22Rv1 (cell line): ENCODE measurements at regions not wholly inside any gene's neighbourhood (a gene's known extent, or its start where the extent isn't known, plus 50 kb on each side); places are given as distances from the start of the nearest gene placed in this dataset.

Experiments
- H3K27ac ChIP-seq: fragments of 450-650 bp; 2 replicates; pipeline ENCODE4 v1.5.1; 2017
- CTCF ChIP-seq: fragments of 450-650 bp; IDR thresholded peaks from 2 replicates; pipeline ENCODE4 v1.5.1; 2017; ENCODE audit warnings: mild to moderate bottlenecking
- ZFX ChIP-seq: fragments of 450-650 bp; IDR thresholded peaks from 2 replicates; pipeline ENCODE4 v1.6.1; 2017; ENCODE audit warnings: antibody characterized with exemption, borderline replicate concordance

- TF ChIP-seq CTCF (no peak), ZFX (no peak)
- H3K27ac ChIP-seq = no peak overlapping the region
Measured at GRCh38 chr12:45536284-45536683, 193.2 kb upstream of the ARID2 start.

GRCh38 chr12:45540661-45541341, 188.7 kb upstream of the ARID2 start:
- H3K27ac ChIP-seq = no peak overlapping the region
- TF ChIP-seq ZFX = no peak
- no peak for TF ChIP-seq CTCF

GRCh38 chr12:45543887-45544286, 185.6 kb upstream of the ARID2 start:
- H3K27ac ChIP-seq = no peak overlapping the region
- no peak for TF ChIP-seq ZFX
- TF ChIP-seq CTCF = peak; percentile 95

GRCh38 chr12:45546545-45546944, 183.0 kb upstream of the ARID2 start:
- TF ChIP-seq CTCF (no peak), ZFX (no peak)
- H3K27ac ChIP-seq = no peak overlapping the region

- H3K27ac ChIP-seq = no peak overlapping the region
- TF ChIP-seq ZFX = no peak
- no peak for TF ChIP-seq CTCF
Measured at GRCh38 chr12:45547132-45547531, 182.4 kb upstream of the ARID2 start.

- no peak overlapping the region for H3K27ac ChIP-seq
- TF ChIP-seq CTCF = peak; percentile 18; the same call in 1 of the 2 replicates
- no peak for TF ChIP-seq ZFX
Measured at GRCh38 chr12:45547822-45548221, 181.7 kb upstream of the ARID2 start.

- TF ChIP-seq ZFX (no peak), CTCF (no peak)
- H3K27ac ChIP-seq = no peak overlapping the region
Measured at GRCh38 chr12:45548426-45548825, 181.1 kb upstream of the ARID2 start.
